IMR-90 (cell line): ENCODE measurements at regions not wholly inside any gene's neighbourhood (a gene's known extent, or its start where the extent isn't known, plus 50 kb on each side); places are given as distances from the start of the nearest gene placed in this dataset.
A peak's percentile ranks its signal among the peaks of the same experiment; 100 is the strongest.

Source experiments
- ATAC-seq: fragments of 200-7000 bp; cut with Tn5 transposase; 2 replicates; pipeline ENCODE4 v1.9.1; 2020; ENCODE audit warnings: low read depth, mild to moderate bottlenecking, moderate library complexity
- BruUV-seq: library from RNA; stranded (reverse); fragments of 400-500 nt; replicated peaks from 2 replicates; lab custom pipeline; 2021; lab: Mats Ljungman, UMichigan
- CTCF ChIA-PET: fragments of 300-600 bp; formaldehyde crosslinking; extraction: SDS; loops from one replicate; lab custom pipeline; 2021; ENCODE audit warnings: antibody characterized with exemption; lab: Yijun Ruan, JAX
- POLR2A ChIA-PET: fragments of 300-600 bp; sonication (Branson Sonifier 250); formaldehyde crosslinking; loops from one replicate; lab custom pipeline; 2022; ENCODE audit warnings: antibody characterized with exemption; ENCODE audit not compliant: unreplicated experiment; lab: Charles Lee
- DNase-seq: peaks from one replicate; pipeline ENCODE4 v3.0.0; 2013
- H2AFZ ChIP-seq: replicated peaks from 2 replicates; pipeline ENCODE3; 2013; ENCODE audit warnings: low read length, mild to moderate bottlenecking; ENCODE audit not compliant: poor library complexity
- H2AK5ac ChIP-seq: 2 replicates; pipeline ENCODE4 v1.6.1; 2013; ENCODE audit warnings: low read depth, low read length, inconsistent platforms
- H2AK9ac ChIP-seq: replicated peaks from 2 replicates; pipeline ENCODE3; 2013; ENCODE audit warnings: mild to moderate bottlenecking, low read depth, low read length, moderate library complexity; ENCODE audit not compliant: poor library complexity
- H2BK120ac ChIP-seq: 2 replicates; pipeline ENCODE4 v1.6.1; 2013; ENCODE audit warnings: low read depth, low read length, inconsistent platforms
- H2BK15ac ChIP-seq: 3 replicates; pipeline ENCODE4 v1.6.1; 2013; ENCODE audit warnings: low read depth, low read length, inconsistent platforms
- H2BK20ac ChIP-seq: 2 replicates; pipeline ENCODE4 v1.6.1; 2013; ENCODE audit warnings: low read depth, mild to moderate bottlenecking, inconsistent platforms, low read length, moderate library complexity
- H2BK5ac ChIP-seq: 2 replicates; pipeline ENCODE4 v1.6.1; 2013; ENCODE audit warnings: mild to moderate bottlenecking, low read depth, low read length, inconsistent platforms; ENCODE audit not compliant: poor library complexity, severe bottlenecking
- H3K14ac ChIP-seq: replicated peaks from 2 replicates; pipeline ENCODE4 v1.6.1; 2013; ENCODE audit warnings: low read depth, low read length, inconsistent platforms
- H3K18ac ChIP-seq: 2 replicates; pipeline ENCODE4 v1.6.1; 2013; ENCODE audit warnings: low read depth, low read length, control low read depth
- H3K23ac ChIP-seq: 2 replicates; pipeline ENCODE4 v1.6.1; 2013; ENCODE audit warnings: low read depth, low read length, inconsistent platforms
- H3K27ac ChIP-seq: 2 replicates; pipeline ENCODE4 v1.5.1; 2013; ENCODE audit warnings: mild to moderate bottlenecking, control low read depth, low read length; ENCODE audit not compliant: insufficient read depth
- H3K27me3 ChIP-seq: 2 replicates; pipeline ENCODE4 v1.6.1; 2013; ENCODE audit warnings: low read length; ENCODE audit not compliant: control insufficient read depth, insufficient read depth
- H3K36me3 ChIP-seq: 2 replicates; pipeline ENCODE4 v1.6.1; 2013; ENCODE audit warnings: low read length, mixed read lengths; ENCODE audit not compliant: control insufficient read depth, insufficient read depth
- H3K4ac ChIP-seq: 2 replicates; pipeline ENCODE4 v1.6.1; 2013; ENCODE audit warnings: low read depth, low read length, inconsistent platforms
- H3K4me1 ChIP-seq: 2 replicates; pipeline ENCODE4 v1.6.1; 2013; ENCODE audit warnings: low read length, mixed read lengths; ENCODE audit not compliant: control insufficient read depth, insufficient read depth
- H3K4me2 ChIP-seq: 2 replicates; pipeline ENCODE4 v1.6.1; 2013; ENCODE audit warnings: low read depth, mild to moderate bottlenecking, control low read depth, low read length, moderate library complexity
- H3K4me3 ChIP-seq: 2 replicates; pipeline ENCODE4 v1.5.1; 2013; ENCODE audit warnings: low read depth, mild to moderate bottlenecking, control low read depth, low read length, moderate library complexity; ENCODE audit not compliant: insufficient read depth
- H3K56ac ChIP-seq: 2 replicates; pipeline ENCODE4 v1.6.1; 2013; ENCODE audit warnings: low read length, inconsistent platforms; ENCODE audit not compliant: insufficient read depth; ENCODE audit errors: extremely low read depth
- H3K79me1 ChIP-seq, 2 experiments: 2 replicates each; pipeline ENCODE4 v1.6.1; 2013; ENCODE audit warnings: low read length in 2 of 2, inconsistent platforms in 1 of 2, low read depth in 1 of 2
- H3K9ac ChIP-seq: 2 replicates; pipeline ENCODE4 v1.6.1; 2013; ENCODE audit warnings: low read depth, low read length, control low read depth
- H3K9me1 ChIP-seq: 2 replicates; pipeline ENCODE4 v1.6.1; 2013; ENCODE audit warnings: low read length, inconsistent platforms; ENCODE audit not compliant: insufficient read depth
- H3K9me3 ChIP-seq: 2 replicates; pipeline ENCODE4 v1.6.1; 2013; ENCODE audit warnings: low read length; ENCODE audit not compliant: control insufficient read depth, insufficient read depth
- H4K20me1 ChIP-seq: 2 replicates; pipeline ENCODE4 v1.6.1; 2013; ENCODE audit warnings: low read length, inconsistent platforms; ENCODE audit not compliant: insufficient read depth
- H4K5ac ChIP-seq: 2 replicates; pipeline ENCODE4 v1.6.1; 2013; ENCODE audit warnings: mild to moderate bottlenecking, low read depth, low read length, control low read depth
- H4K8ac ChIP-seq, 2 experiments: 2 replicates each; pipeline ENCODE4 v1.6.1; 2013; ENCODE audit warnings: low read depth in 2 of 2, low read length in 2 of 2, control low read depth in 1 of 2, inconsistent platforms in 1 of 2
- H4K91ac ChIP-seq: 2 replicates; pipeline ENCODE4 v1.6.1; 2013; ENCODE audit warnings: low read depth, low read length, inconsistent platforms; ENCODE audit not compliant: insufficient read depth
- BHLHE40 ChIP-seq: fragments of 150-350 bp; IDR thresholded peaks from 2 replicates; pipeline ENCODE4 v1.6.1; 2016; ENCODE audit warnings: mild to moderate bottlenecking, low read depth, low read length
- CHD1 ChIP-seq: IDR thresholded peaks from 2 replicates; pipeline ENCODE4 v1.6.1; 2012; ENCODE audit warnings: low read depth, low read length, improper control_type of control experiment
- FOS ChIP-seq: fragments of 150-350 bp; IDR thresholded peaks from 2 replicates; pipeline ENCODE4 v1.6.1; 2016; ENCODE audit warnings: low read depth, low read length
- MAFK ChIP-seq: IDR thresholded peaks from 2 replicates; pipeline ENCODE4 v1.6.1; 2012; ENCODE audit warnings: low read depth, low read length, improper control_type of control experiment
- NFE2L2 ChIP-seq: fragments of 150-350 bp; IDR thresholded peaks from 2 replicates; pipeline ENCODE4 v1.6.1; 2016; ENCODE audit warnings: low read depth, mild to moderate bottlenecking, low read length
- POLR2A ChIP-seq: IDR thresholded peaks from 2 replicates; pipeline ENCODE4 v1.6.1; 2012; ENCODE audit warnings: mild to moderate bottlenecking, low read depth, low read length
- dilution Hi-C: fragments of 300-500 bp; cut with HindIII; formaldehyde crosslinking; loops from one replicate; pipeline ENCODE4 v1.14.3; 2018; ENCODE audit warnings: low sequenced_read_pairs; ENCODE audit not compliant: unreplicated experiment
- in situ Hi-C: fragments of 300-500 bp; cut with MboI; formaldehyde crosslinking; loops from 3 replicates; pipeline ENCODE4 v1.14.3; 2019; ENCODE audit warnings: low sequenced_read_pairs, inconsistent platforms, mixed read lengths
- intact Hi-C: fragments of 100-400 bp; cut with micrococcal nuclease; formaldehyde crosslinking; loops from 2 replicates; pipeline ENCODE4 v1.10.0; 2022

GRCh38 chr10:7491949-7492659 is 81.3 kb upstream of the SFMBT2 start:
- H2AK9ac ChIP-seq, result no peak overlapping the region
- H4K5ac ChIP-seq, result no peak overlapping the region
- no peaks in the 10 kb centered on the region for H3K4me1 ChIP-seq
- no peak overlapping the region for H4K91ac ChIP-seq
- ChIA-PET CTCF (interaction anchor here (0.6 kb wide), 1 partner anchor 328 kb away, joined by 4 read pairs; no protein-coding TSS in a partner anchor), POLR2A (no interaction called here)
- no peak overlapping the region for H2BK120ac ChIP-seq
- no peak overlapping the region for H2AK5ac ChIP-seq
- H3K4me2 ChIP-seq, result no peak overlapping the region
- no peaks in the 10 kb centered on the region for H3K79me1 ChIP-seq
- no peak overlapping the region for H2BK15ac ChIP-seq
- DNase-seq (no peak), ATAC-seq (no peak)
- no peak overlapping the region for H3K56ac ChIP-seq
- dilution Hi-C loops, result no loop called here
- no peak overlapping the region for H3K23ac ChIP-seq
- no peak overlapping the region for H3K14ac ChIP-seq
- H3K9me1 ChIP-seq, result no peaks in the 10 kb centered on the region
- H3K4me3 ChIP-seq, result no peak overlapping the region
- no peak overlapping the region for H3K4ac ChIP-seq
- H4K20me1 ChIP-seq, result no peaks in the 10 kb centered on the region
- intact Hi-C loops, result no loop called here
- no peak overlapping the region for H2AFZ ChIP-seq
- BruUV-seq, result no TSS peak
- H3K18ac ChIP-seq, result no peak overlapping the region
- no peak for TF ChIP-seq CHD1
- no peak for TF ChIP-seq BHLHE40
- TF ChIP-seq NFE2L2, result no peak
- TF ChIP-seq MAFK, result peak; percentile 34; the same call in 1 of the 2 replicates
- TF ChIP-seq FOS, result no peak
- no peak for TF ChIP-seq POLR2A
- H3K27ac ChIP-seq, result no peak overlapping the region
- no peak overlapping the region for H2BK20ac ChIP-seq
- no peaks in the 10 kb centered on the region for H3K9me3 ChIP-seq
- no peak overlapping the region for H4K8ac ChIP-seq
- no peaks in the 10 kb centered on the region for H3K36me3 ChIP-seq
- H3K27me3 ChIP-seq, result no peaks in the 10 kb centered on the region
- no peak overlapping the region for H2BK5ac ChIP-seq
- in situ Hi-C loops, result no loop called here
- H3K9ac ChIP-seq, result no peak overlapping the region
